ENCODE measurements at regions not wholly inside any gene's neighbourhood (a gene's known extent, or its start where the extent isn't known, plus 50 kb on each side); places are given as distances from the start of the nearest gene placed in this dataset.
"Not testable (repeated sequence)": the region's sequence is repeated elsewhere in the genome, so short reads cannot be mapped to it uniquely, and the experiment has no call there.

DNA sequence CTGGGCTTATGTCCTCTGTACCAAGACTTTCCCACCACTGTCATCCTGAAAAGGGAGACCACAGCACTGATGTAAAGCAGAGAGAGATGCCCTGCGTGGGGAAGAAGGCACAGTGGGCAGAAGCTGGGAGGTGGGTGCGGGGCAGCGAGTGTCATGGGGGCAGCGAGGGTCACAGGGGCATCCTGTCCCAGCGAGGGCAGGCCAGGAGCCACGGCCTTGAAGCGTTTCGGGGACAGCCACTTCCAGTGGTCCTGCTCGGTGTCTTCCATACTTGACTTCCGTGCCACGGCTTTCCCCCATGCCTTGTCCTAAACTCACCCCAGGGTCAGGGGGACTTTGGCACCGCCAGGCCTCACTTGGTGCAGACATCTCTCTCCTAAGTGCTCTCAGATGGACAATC is 1121.3 kb downstream of the TBC1D22A start:
- DNase-seq (ENCODE audit: extremely low read depth, low read depth), result no peak
- no peak overlapping the region for H3K4me3 ChIP-seq (replicated peaks; ENCODE audit: low read depth, low read length)
- TF ChIP-seq, protein P1, sequence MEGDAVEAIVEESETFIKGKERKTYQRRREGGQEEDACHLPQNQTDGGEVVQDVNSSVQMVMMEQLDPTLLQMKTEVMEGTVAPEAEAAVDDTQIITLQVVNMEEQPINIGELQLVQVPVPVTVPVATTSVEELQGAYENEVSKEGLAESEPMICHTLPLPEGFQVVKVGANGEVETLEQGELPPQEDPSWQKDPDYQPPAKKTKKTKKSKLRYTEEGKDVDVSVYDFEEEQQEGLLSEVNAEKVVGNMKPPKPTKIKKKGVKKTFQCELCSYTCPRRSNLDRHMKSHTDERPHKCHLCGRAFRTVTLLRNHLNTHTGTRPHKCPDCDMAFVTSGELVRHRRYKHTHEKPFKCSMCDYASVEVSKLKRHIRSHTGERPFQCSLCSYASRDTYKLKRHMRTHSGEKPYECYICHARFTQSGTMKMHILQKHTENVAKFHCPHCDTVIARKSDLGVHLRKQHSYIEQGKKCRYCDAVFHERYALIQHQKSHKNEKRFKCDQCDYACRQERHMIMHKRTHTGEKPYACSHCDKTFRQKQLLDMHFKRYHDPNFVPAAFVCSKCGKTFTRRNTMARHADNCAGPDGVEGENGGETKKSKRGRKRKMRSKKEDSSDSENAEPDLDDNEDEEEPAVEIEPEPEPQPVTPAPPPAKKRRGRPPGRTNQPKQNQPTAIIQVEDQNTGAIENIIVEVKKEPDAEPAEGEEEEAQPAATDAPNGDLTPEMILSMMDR (IDR thresholded peaks at IDR 0.05; ENCODE audit: low read depth, low read length, missing control alignments), result no peak

DNA sequence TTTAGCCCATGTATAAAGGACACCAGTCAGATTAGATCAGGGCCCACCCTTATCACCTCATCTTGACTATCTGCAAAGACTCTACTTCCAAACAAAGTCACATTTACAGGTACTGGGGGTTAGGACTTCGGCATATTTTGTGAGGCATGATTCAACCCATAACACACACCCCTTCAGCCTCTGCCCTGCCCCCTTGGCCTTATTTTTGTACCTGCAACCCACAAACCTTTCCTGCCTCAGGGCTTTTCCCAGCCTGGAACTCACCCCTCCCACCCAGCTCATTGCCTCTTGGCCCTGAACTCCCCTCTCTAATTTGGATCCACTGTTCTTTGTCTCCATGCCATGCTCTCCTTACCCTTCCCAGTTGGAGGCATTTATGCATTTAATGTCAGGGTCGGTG is 1116.9 kb downstream of the TBC1D22A start:
- DNase-seq (ENCODE audit: extremely low read depth, low read depth), result no peak
- TF ChIP-seq, protein P1 (IDR thresholded peaks at IDR 0.05; ENCODE audit: low read depth, low read length, missing control alignments), result no peak
- no peak overlapping the region for H3K4me3 ChIP-seq (replicated peaks; ENCODE audit: low read depth, low read length)

DNA sequence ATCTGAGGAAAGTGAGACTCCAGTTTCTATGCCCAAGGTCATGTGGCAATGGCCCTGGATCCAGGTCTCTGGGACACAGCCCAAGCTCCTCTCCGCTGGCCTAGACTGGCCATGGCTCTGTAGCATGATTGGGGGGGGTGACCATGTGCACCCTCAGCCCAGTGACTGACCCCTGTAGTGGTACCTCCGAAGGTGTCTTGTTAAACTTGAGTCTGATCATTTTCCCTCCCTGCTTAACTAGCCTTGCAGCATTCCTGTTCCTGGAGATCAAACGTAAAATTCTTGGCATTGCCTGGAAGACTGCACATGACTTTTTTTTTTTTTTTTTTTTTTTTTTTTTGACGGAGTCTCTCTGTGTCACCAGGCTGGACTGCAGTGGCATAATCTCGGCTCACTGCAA is 1116.0 kb downstream of the TBC1D22A start:
- no peak for DNase-seq (ENCODE audit: extremely low read depth, low read depth)
- H3K4me3 ChIP-seq (replicated peaks; ENCODE audit: low read depth, low read length), result no peak overlapping the region
- TF ChIP-seq, protein P1 (IDR thresholded peaks at IDR 0.05; ENCODE audit: low read depth, low read length, missing control alignments), result no peak

DNA sequence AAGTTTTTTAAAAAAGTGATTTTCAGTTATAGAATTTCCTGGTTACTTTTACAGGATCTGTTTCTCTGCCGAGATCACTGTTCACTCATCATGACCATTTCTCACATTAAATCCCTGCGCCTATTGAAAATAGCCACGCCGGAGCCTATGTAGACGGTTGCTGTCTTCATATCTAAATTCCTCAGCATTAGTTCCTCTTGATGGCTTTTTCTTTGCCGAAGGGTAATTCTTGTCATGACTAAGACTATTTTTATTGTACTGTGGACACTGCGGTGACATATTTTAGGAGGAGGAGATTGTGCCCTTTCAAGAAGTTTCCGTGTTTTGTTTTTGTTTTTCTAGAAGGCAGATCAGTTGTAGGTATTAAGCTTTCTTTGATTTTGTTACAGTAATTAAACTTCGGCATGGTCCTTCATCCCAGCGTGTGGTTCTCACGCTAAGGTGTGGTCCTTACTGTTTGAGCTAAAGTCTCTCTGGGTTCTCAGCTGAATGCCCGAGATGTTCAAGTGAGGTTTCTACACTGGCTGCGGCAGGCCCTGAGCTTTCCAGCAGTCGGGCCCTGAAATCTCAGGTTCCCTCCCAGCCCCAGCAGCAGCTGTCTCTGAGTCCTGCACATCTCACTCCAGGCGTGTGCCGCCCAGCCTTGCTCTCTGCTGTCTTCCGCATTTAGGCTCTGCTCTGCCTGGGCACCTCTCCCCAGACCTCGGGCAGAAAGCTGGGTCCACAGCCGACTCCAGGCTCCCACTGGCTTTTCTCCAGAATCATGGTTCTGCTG is 1110.5 kb downstream of the TBC1D22A start:
- H3K4me3 ChIP-seq (replicated peaks; ENCODE audit: low read depth, low read length), result no peak overlapping the region
- no peak for DNase-seq (ENCODE audit: extremely low read depth, low read depth)
- TF ChIP-seq, protein P1 (IDR thresholded peaks at IDR 0.05; ENCODE audit: low read depth, low read length, missing control alignments), result no peak

DNA sequence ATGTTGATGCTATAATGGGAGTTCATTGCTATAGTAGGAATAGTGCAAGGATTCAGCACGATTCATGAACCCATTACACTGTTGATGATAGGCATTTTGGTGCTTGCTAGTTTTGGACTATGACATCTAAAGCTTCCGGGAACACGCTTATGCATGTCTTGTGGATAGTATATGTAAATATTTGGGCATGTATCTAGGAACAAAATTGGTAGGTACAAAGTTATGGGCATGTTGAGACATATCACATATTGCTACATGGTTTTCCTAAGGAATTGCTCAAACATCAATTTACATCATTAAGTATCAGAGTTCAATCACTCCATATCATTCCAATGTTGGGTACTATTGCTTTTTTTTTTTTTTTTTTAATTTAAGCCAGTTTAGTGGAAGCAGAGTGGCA is 1103.2 kb downstream of the TBC1D22A start:
- DNase-seq (ENCODE audit: extremely low read depth, low read depth), result no peak
- TF ChIP-seq, protein P1 (IDR thresholded peaks at IDR 0.05; ENCODE audit: low read depth, low read length, missing control alignments), result no peak
- no peak overlapping the region for H3K4me3 ChIP-seq (replicated peaks; ENCODE audit: low read depth, low read length)

DNA sequence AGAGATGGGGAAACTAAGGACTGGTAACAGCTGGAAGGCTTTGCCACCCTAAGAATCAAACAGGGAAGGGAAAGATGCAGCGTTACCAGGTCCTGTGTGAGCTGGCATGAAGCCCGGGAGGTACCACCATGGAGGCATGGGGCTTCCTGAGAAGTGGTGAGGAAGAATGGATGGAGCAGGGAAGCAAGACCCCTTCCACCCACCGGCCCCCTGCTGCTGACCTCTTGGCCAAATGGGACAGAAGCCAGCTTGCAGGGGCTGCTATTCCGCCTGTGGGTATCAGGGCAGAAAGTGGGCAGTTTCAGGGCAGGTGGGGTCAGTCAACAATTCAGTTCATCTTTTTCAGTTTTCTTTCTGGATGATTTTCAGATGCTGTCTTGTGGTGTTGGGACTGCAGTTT is 1099.9 kb downstream of the TBC1D22A start:
- DNase-seq (ENCODE audit: extremely low read depth, low read depth), result no peak
- no peak overlapping the region for H3K4me3 ChIP-seq (replicated peaks; ENCODE audit: low read depth, low read length)
- TF ChIP-seq, protein P1 (IDR thresholded peaks at IDR 0.05; ENCODE audit: low read depth, low read length, missing control alignments), result no peak

DNA sequence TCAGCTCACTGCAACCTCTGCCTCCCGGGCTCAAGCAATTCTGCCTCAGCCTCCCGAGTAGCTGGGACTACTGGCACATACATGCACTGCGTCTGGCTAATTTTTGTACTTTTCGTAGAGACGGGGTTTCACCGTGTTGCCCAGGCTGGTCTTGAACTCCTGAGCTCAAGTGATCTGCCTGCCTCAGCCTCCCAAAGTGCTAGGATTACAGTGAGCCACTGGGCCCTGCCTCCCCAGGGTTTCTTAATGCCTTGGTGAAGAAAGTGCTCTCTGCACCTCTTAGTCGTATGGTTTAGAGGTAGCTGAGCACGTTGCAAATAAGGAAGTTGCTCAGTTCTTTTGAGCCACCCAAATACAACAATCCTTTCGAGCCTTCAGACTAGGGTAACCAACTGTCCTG is 1098.5 kb downstream of the TBC1D22A start:
- not testable (repeated sequence) for DNase-seq (ENCODE audit: extremely low read depth, low read depth); H3K4me3 ChIP-seq (replicated peaks; ENCODE audit: low read depth, low read length)
